HFFc6 (cell line): ENCODE measurements at regions not wholly inside any gene's neighbourhood (a gene's known extent, or its start where the extent isn't known, plus 50 kb on each side); places are given as distances from the start of the nearest gene placed in this dataset.

Source experiments
- DNase-seq: peaks from one replicate; pipeline ENCODE4 v3.0.0-alpha.2; 2018
- H3K27ac Mint-ChIP-seq: 2 replicates; pipeline ENCODE4 v1.8.0; 2020; ENCODE audit warnings: mild to moderate bottlenecking, mixed read lengths
- H3K27me3 Mint-ChIP-seq: 2 replicates; pipeline ENCODE4 v1.8.0; 2021; ENCODE audit warnings: mild to moderate bottlenecking, moderate library complexity, mixed read lengths; ENCODE audit not compliant: insufficient read depth
- H3K36me3 Mint-ChIP-seq: 2 replicates; pipeline ENCODE4 v1.8.0; 2021; ENCODE audit warnings: low read depth, mixed read lengths
- H3K4me1 Mint-ChIP-seq: 2 replicates; pipeline ENCODE4 v1.8.0; 2020; ENCODE audit warnings: low read depth, mixed read lengths
- H3K4me3 Mint-ChIP-seq: 2 replicates; pipeline ENCODE4 v1.8.0; 2020; ENCODE audit warnings: mild to moderate bottlenecking, moderate library complexity, mixed read lengths
- H3K9me3 Mint-ChIP-seq: 2 replicates; pipeline ENCODE4 v1.8.0; 2020; ENCODE audit warnings: mild to moderate bottlenecking, mixed read lengths
- TF ChIP-seq, protein P1 (sequence below): fragments of 200-600 bp; sonication (generic); IDR thresholded peaks from 2 replicates; pipeline ENCODE4 v1.5.0; 2021; ENCODE audit warnings: antibody characterized with exemption, mild to moderate bottlenecking

DNA sequence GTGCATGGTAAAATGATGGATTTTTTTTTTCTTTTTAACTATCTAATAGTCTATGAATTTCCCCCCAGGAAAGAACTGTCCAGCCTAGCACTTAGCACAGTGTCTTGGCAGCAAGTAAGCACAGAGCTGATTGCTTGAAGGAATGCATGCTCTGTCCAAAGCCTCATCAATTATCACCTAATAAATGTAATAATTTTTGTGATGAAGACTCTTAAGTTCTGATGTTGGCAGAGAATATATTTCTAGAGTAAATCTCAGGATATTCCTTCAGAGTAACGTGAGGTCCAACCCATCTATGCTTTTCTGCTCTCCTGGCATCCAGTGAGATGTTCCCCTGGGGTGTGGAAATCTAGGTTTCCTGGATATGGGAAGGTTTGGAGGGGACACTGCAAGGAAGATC, 152.4 kb downstream of the TMX1 start:
- TF ChIP-seq, protein P1, sequence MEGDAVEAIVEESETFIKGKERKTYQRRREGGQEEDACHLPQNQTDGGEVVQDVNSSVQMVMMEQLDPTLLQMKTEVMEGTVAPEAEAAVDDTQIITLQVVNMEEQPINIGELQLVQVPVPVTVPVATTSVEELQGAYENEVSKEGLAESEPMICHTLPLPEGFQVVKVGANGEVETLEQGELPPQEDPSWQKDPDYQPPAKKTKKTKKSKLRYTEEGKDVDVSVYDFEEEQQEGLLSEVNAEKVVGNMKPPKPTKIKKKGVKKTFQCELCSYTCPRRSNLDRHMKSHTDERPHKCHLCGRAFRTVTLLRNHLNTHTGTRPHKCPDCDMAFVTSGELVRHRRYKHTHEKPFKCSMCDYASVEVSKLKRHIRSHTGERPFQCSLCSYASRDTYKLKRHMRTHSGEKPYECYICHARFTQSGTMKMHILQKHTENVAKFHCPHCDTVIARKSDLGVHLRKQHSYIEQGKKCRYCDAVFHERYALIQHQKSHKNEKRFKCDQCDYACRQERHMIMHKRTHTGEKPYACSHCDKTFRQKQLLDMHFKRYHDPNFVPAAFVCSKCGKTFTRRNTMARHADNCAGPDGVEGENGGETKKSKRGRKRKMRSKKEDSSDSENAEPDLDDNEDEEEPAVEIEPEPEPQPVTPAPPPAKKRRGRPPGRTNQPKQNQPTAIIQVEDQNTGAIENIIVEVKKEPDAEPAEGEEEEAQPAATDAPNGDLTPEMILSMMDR = no peak
- H3K27me3 Mint-ChIP-seq = no peaks in the 10 kb centered on the region
- no peaks in the 10 kb centered on the region for H3K9me3 Mint-ChIP-seq
- DNase-seq = no peak
- H3K4me1 Mint-ChIP-seq = peaks cover 54% of the 10 kb centered on the region
- peaks cover 5% of the 10 kb centered on the region; the same call in 1 of the 2 replicates for H3K36me3 Mint-ChIP-seq
- no peak overlapping the region for H3K4me3 Mint-ChIP-seq
- H3K27ac Mint-ChIP-seq = no peak overlapping the region

DNA sequence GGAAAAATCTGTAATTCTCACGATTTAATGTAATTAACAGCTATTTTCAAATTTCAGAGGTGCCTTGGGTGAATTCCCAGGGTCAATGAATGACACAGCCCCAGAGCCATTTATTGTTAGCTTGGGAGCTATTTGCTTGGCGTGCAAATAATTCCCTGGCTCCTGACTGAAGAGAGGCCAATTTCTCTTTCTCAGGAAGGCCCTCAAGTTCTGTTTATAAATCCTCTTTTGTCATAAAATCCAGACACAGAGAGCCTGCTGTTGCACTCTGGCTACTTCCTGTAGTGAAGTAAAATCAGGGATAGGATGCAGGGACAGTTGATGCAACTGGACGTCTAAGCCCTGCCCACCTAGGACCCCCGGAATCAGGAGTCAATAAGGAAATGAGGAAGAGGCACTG, 154.3 kb downstream of the TMX1 start:
- no peak for DNase-seq
- peak overlapping the region; percentile 94 for H3K27ac Mint-ChIP-seq
- H3K27me3 Mint-ChIP-seq = no peaks in the 10 kb centered on the region
- peaks cover 5% of the 10 kb centered on the region; the same call in 1 of the 2 replicates for H3K36me3 Mint-ChIP-seq
- H3K9me3 Mint-ChIP-seq = no peaks in the 10 kb centered on the region
- no peak overlapping the region; the same call in 1 of the 2 replicates for H3K4me3 Mint-ChIP-seq
- TF ChIP-seq, protein P1 = no peak
- H3K4me1 Mint-ChIP-seq = peaks cover 70% of the 10 kb centered on the region

DNA sequence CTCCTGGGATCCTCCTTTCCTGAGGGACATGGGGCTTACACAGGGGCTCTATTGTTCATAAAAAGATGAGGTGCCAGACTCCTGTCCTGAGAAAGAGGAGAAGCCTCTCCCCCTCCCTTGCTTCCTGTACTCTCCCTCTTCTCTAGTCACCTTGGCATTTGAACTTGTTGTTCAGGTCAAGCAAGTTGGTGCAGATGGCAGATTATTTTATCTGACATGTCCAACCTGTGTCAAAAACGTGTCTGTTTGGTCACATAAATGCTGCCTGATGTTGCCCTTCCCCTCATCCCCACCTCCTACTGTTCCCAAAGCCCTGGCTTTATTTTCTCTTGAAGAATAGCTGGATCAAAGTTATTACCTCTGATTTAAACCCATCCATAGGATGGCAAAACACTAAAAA, 154.8 kb downstream of the TMX1 start:
- Mint-ChIP-seq H3K27me3 (no peaks in the 10 kb centered on the region), H3K4me3 (peak overlapping the region; percentile 77), H3K36me3 (peaks cover 5% of the 10 kb centered on the region; the same call in 1 of the 2 replicates), H3K4me1 (peaks cover 74% of the 10 kb centered on the region), H3K9me3 (no peaks in the 10 kb centered on the region), H3K27ac (peak overlapping the region; percentile 94)
- TF ChIP-seq, protein P1 = no peak
- no peak for DNase-seq

DNA sequence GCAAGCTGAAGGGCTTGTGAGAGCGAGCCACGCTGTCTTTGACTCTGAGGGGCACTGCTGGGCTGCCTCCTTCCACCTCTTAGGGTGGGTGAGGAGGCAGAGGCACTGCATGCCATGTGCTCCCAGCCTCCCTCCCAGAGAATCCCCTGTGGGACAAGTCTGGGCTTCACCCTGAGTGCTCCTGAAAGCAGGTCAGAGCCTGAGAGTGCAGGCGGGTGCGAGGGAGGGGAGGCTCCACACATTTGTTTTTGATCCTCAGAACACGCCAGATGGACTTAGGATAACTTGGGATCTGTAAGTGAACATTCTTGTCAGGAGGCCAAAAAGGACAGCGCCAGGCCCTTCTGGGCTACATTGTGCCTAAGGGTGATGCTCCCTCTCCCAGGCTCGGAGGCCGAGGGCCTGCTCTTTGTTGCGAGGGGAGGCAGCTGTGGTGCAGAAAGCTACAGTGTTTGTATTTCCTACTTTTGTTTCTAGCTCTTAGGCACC, 155.4 kb downstream of the TMX1 start:
- peak; percentile 74 for DNase-seq
- peaks cover 80% of the 10 kb centered on the region for H3K4me1 Mint-ChIP-seq
- peak overlapping the region; percentile 94 for H3K27ac Mint-ChIP-seq
- TF ChIP-seq, protein P1 = no peak
- H3K27me3 Mint-ChIP-seq = no peaks in the 10 kb centered on the region
- H3K9me3 Mint-ChIP-seq = no peaks in the 10 kb centered on the region
- 0 out of 2 replicates have a peak, but pooled peaks cover under 1% of the 10 kb centered on the region for H3K36me3 Mint-ChIP-seq
- peak overlapping the region; percentile 77 for H3K4me3 Mint-ChIP-seq

DNA sequence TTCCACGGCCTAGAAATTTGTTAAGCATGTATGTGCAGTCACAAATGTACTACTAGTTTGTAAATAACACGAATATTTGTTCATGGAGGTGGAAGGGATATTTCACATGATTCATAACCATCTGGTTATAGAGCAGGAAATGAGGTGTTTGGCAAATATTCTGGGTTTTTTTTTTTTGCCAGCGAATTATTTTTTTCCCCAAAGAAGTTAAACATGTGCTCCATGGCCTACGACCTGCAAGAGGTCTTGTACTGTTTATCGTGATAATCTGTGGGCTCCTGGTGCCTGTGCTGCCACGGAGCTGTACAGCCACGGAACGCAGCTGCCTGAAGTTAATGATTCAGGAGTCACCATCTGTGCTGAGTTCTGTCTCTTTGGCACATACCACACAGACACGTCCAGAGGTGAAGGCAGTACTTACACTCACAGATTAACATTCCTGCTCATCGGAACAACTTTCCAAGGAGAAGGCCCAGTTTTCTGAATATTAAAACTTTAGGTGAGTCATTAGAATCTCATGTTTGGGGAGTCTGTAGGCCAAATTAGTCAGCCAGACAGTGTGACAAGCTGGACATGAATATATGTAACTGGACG, 156.3 kb downstream of the TMX1 start:
- TF ChIP-seq, protein P1 = no peak
- H3K4me3 Mint-ChIP-seq = peak overlapping the region; percentile 77
- DNase-seq = peak; percentile 90
- H3K9me3 Mint-ChIP-seq = no peaks in the 10 kb centered on the region
- no peaks in the 10 kb centered on the region for H3K27me3 Mint-ChIP-seq
- H3K4me1 Mint-ChIP-seq = peaks cover 84% of the 10 kb centered on the region
- H3K27ac Mint-ChIP-seq = peak overlapping the region; percentile 94
- no peaks in the 10 kb centered on the region for H3K36me3 Mint-ChIP-seq
